Upper lobe of right lung (tissue), 1 donor: ENCODE measurements at regions not wholly inside any gene's neighbourhood (a gene's known extent, or its start where the extent isn't known, plus 50 kb on each side); places are given as distances from the start of the nearest gene placed in this dataset.

Experiments
- ATAC-seq: fragments of 200-7000 bp; cut with Tn5 transposase; one replicate; pipeline ENCODE4 v1.9.1; 2020; ENCODE audit warnings: mild to moderate bottlenecking, moderate library complexity
- DNase-seq: peaks from one replicate; pipeline ENCODE4 v3.0.0-alpha.2; 2020
- H3K27ac ChIP-seq: fragments of 200-600 bp; one replicate; pipeline ENCODE4 v1.8.0; 2022
- H3K27me3 ChIP-seq: fragments of 200-600 bp; one replicate; pipeline ENCODE4 v1.8.0; 2022; ENCODE audit warnings: mild to moderate bottlenecking
- H3K36me3 ChIP-seq: fragments of 200-600 bp; one replicate; pipeline ENCODE4 v1.8.0; 2022
- H3K4me1 ChIP-seq: fragments of 200-600 bp; one replicate; pipeline ENCODE4 v1.8.0; 2022
- H3K4me3 ChIP-seq: fragments of 200-600 bp; one replicate; pipeline ENCODE4 v1.8.0; 2022; ENCODE audit warnings: mild to moderate bottlenecking
- H3K9me3 ChIP-seq: fragments of 200-600 bp; one replicate; pipeline ENCODE4 v1.8.0; 2022
- intact Hi-C: fragments of 100-400 bp; cut with DNase I; formaldehyde crosslinking; loops from one replicate; pipeline ENCODE4 v1.11.0; 2022
- TF ChIP-seq, protein P1 (sequence below): fragments of 200-600 bp; IDR thresholded peaks from one replicate; pipeline ENCODE4 v1.8.0; 2022; ENCODE audit warnings: antibody characterized with exemption
- donor health status: DM: no; HTN: yes; CAD: no; lungs with severe emphysema.

GRCh38 chr4:19748519-19749479 is 502.9 kb upstream of the SLIT2 start:
- DNase-seq (no peak), ATAC-seq (peak; percentile 79)
- H3K27ac ChIP-seq, result peak overlapping the region; percentile 27
- TF ChIP-seq, protein P1, sequence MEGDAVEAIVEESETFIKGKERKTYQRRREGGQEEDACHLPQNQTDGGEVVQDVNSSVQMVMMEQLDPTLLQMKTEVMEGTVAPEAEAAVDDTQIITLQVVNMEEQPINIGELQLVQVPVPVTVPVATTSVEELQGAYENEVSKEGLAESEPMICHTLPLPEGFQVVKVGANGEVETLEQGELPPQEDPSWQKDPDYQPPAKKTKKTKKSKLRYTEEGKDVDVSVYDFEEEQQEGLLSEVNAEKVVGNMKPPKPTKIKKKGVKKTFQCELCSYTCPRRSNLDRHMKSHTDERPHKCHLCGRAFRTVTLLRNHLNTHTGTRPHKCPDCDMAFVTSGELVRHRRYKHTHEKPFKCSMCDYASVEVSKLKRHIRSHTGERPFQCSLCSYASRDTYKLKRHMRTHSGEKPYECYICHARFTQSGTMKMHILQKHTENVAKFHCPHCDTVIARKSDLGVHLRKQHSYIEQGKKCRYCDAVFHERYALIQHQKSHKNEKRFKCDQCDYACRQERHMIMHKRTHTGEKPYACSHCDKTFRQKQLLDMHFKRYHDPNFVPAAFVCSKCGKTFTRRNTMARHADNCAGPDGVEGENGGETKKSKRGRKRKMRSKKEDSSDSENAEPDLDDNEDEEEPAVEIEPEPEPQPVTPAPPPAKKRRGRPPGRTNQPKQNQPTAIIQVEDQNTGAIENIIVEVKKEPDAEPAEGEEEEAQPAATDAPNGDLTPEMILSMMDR, result no peak
- H3K4me1 ChIP-seq, result no peaks in the 10 kb centered on the region
- H3K36me3 ChIP-seq, result no peaks in the 10 kb centered on the region
- intact Hi-C loops, result no loop called here
- no peaks in the 10 kb centered on the region for H3K9me3 ChIP-seq
- H3K4me3 ChIP-seq, result no peak overlapping the region
- H3K27me3 ChIP-seq, result no peaks in the 10 kb centered on the region

GRCh38 chr4:19746377-19746776 is 505.3 kb upstream of the SLIT2 start:
- H3K9me3 ChIP-seq, result no peaks in the 10 kb centered on the region
- no peak for ATAC-seq
- no peak overlapping the region for H3K4me3 ChIP-seq
- H3K27ac ChIP-seq, result no peak overlapping the region
- DNase-seq, result no peak
- TF ChIP-seq, protein P1, result no peak
- H3K36me3 ChIP-seq, result no peaks in the 10 kb centered on the region
- intact Hi-C loops, result no loop called here
- no peaks in the 10 kb centered on the region for H3K4me1 ChIP-seq
- no peaks in the 10 kb centered on the region for H3K27me3 ChIP-seq

DNA sequence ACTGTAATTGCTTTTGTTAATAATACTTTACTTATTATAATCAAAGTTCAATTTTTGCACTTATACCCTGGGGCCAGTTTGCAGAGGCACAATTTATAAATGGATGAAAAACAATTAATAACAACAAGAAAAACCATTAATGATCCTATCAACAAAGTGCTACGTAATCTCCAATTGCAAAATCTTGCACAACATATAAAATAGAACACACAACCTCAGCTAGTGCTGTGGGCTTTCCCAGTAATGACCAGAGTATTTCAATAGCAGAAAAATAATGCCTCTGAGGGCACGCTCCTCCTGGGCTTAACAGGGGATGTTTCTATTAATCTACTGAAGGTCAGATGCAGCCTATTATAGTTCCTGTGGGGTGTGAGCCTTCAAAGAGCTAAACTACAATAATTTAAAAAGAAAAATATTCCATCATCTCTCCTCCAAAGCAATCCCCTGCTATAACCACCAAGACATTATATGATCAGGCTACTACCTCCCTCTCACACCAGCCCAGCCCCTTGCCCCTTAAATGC is 508.5 kb upstream of the SLIT2 start:
- ATAC-seq (no peak), DNase-seq (no peak)
- intact Hi-C loops, result no loop called here
- no peaks in the 10 kb centered on the region for H3K9me3 ChIP-seq
- no peak overlapping the region for H3K4me3 ChIP-seq
- TF ChIP-seq, protein P1, result no peak
- no peak overlapping the region for H3K27ac ChIP-seq
- no peaks in the 10 kb centered on the region for H3K27me3 ChIP-seq
- H3K4me1 ChIP-seq, result peaks cover 4% of the 10 kb centered on the region
- no peaks in the 10 kb centered on the region for H3K36me3 ChIP-seq

DNA sequence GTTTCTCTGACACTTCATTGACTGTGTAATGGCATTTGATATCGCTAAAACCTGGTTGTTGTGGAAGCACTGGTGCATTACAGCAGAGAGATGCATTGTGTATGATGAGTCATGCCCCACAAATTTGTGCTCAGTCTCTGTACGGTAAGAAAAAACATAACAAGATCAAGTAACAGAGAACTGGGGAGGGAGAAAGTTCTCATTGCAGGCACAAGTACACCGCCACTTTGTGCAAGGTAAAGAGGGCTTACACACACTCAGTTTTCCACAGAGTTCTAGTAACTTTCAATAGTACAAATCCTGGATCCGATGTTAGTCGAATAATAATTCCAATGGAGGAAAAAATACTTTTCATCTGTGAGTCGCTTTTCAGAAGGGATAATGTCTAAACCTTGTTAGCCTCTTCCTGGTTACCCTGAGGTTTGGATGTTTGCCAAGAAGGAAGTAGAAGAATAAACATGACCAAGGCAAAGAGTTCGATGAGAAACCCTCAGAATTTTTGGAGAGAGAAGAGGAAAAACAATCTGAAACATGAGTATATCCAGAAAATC is 512.5 kb upstream of the SLIT2 start:
- Histone ChIP-seq H3K9me3 (no peaks in the 10 kb centered on the region), H3K4me1 (peaks cover 4% of the 10 kb centered on the region), H3K27ac (no peak overlapping the region), H3K36me3 (no peaks in the 10 kb centered on the region), H3K4me3 (no peak overlapping the region), H3K27me3 (no peaks in the 10 kb centered on the region)
- intact Hi-C loops, result no loop called here
- no peak for DNase-seq
- peak; percentile 62 for ATAC-seq
- TF ChIP-seq, protein P1, result no peak

GRCh38 chr4:19736968-19737756 is 514.5 kb upstream of the SLIT2 start:
- Histone ChIP-seq H3K36me3 (no peaks in the 10 kb centered on the region), H3K4me1 (peaks cover 4% of the 10 kb centered on the region), H3K4me3 (no peak overlapping the region), H3K27ac (no peak overlapping the region), H3K9me3 (no peaks in the 10 kb centered on the region), H3K27me3 (no peaks in the 10 kb centered on the region)
- intact Hi-C loops, result no loop called here
- DNase-seq, result no peak
- no peak for ATAC-seq
- TF ChIP-seq, protein P1, result no peak
